ENCODE measurements at regions not wholly inside any gene's neighbourhood (a gene's known extent, or its start where the extent isn't known, plus 50 kb on each side); places are given as distances from the start of the nearest gene placed in this dataset.

GRCh38 chr9:89820337-89820736 lies 215.5 kb downstream of the GADD45G start:
- TF ChIP-seq POLR2AphosphoS5 (IDR thresholded peaks at IDR 0.05) (no peak), CTCF (IDR thresholded peaks at IDR 0.05) (no peak), POLR2A (IDR thresholded peaks at IDR 0.05) (no peak)

Data from gastroesophageal sphincter (tissue), 3 donors.